ENCODE measurements at regions not wholly inside any gene's neighbourhood (a gene's known extent, or its start where the extent isn't known, plus 50 kb on each side); places are given as distances from the start of the nearest gene placed in this dataset.
"Not testable (repeated sequence)": the region's sequence is repeated elsewhere in the genome, so short reads cannot be mapped to it uniquely, and the experiment has no call there.

DNA sequence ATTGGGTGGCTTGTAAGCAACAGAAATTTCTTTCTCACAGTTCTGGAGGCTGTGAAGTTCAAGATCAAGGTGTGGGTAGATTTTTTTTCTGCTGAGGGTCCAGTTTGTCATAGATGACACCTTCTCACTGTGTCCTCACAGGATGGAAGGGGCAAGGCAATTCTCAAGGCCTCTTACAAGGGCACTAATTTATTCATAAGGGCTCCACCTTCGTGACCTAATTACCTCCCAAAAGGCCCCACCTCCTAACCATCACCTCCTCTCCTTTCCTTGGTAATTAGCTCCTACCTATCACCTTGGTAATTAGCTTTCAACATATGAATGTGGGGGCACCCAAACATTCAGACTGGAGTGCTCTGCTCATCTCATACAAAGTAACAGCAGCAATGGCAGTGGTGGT is 92.3 kb upstream of the CD44 start:
- TF ChIP-seq EZH2phosphoT487 (IDR thresholded peaks at IDR 0.05; ENCODE audit: low read depth) (no peak), CTCF (IDR thresholded peaks at IDR 0.05; ENCODE audit: low read depth, low read length) (no peak)
- Histone ChIP-seq H3K9me3 (ENCODE audit: insufficient read depth, low read length) (no peaks in the 10 kb centered on the region), H3K79me2 (ENCODE audit: low read length) (no peaks in the 10 kb centered on the region), H3K27ac (ENCODE audit: low read length) (peak overlapping the region; percentile 39), H3K9ac (ENCODE audit: low read length) (no peak overlapping the region), H3K36me3 (replicated peaks; ENCODE audit: low read depth, low read length) (peaks cover 3% of the 10 kb centered on the region), H3K4me3 (ENCODE audit: low read length) (no peak overlapping the region), H3K4me1 (ENCODE audit: low read length) (peaks cover 60% of the 10 kb centered on the region), H3K4me2 (ENCODE audit: low read length) (peak overlapping the region; percentile 11; the same call in 1 of the 2 replicates), H2AFZ (ENCODE audit: low read depth, low read length) (no peak overlapping the region), H4K20me1 (ENCODE audit: insufficient read depth, low read length) (no peaks in the 10 kb centered on the region), H3K27me3 (ENCODE audit: low read depth, low read length) (no peaks in the 10 kb centered on the region)

DNA sequence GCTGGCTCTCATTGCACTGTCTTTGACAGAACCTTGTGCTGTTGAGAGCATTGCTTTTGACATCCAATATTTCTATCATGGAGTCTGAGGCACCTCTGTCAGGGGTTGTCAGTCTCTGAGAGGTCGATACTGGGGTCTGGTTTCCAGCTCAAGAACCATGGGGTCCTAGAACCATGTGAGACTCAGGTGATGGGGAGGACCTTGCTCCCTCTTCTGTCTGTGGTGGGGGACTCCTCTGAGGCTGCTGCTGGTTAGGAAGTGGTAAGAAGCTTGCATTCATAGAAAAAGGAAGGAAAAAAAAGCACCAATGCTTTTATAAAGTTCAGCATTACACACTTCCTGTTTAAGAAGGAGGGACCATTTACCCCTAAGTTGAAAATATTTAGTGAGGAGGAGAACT is 91.8 kb upstream of the CD44 start:
- Histone ChIP-seq H3K4me1 (ENCODE audit: low read length) (peaks cover 55% of the 10 kb centered on the region), H3K79me2 (ENCODE audit: low read length) (no peaks in the 10 kb centered on the region), H3K27ac (ENCODE audit: low read length) (peak overlapping the region; percentile 39), H3K36me3 (replicated peaks; ENCODE audit: low read depth, low read length) (peaks cover 3% of the 10 kb centered on the region), H2AFZ (ENCODE audit: low read depth, low read length) (0 out of 2 replicates have a peak overlapping the region, but pooled peaks have one; percentile 14), H3K9me3 (ENCODE audit: insufficient read depth, low read length) (no peaks in the 10 kb centered on the region), H4K20me1 (ENCODE audit: insufficient read depth, low read length) (no peaks in the 10 kb centered on the region), H3K4me3 (ENCODE audit: low read length) (no peak overlapping the region), H3K4me2 (ENCODE audit: low read length) (peak overlapping the region; percentile 11), H3K27me3 (ENCODE audit: low read depth, low read length) (no peaks in the 10 kb centered on the region), H3K9ac (ENCODE audit: low read length) (no peak overlapping the region)
- no peak for TF ChIP-seq EZH2phosphoT487 (IDR thresholded peaks at IDR 0.05; ENCODE audit: low read depth)
- no peak for TF ChIP-seq CTCF (IDR thresholded peaks at IDR 0.05; ENCODE audit: low read depth, low read length)

- Histone ChIP-seq H3K4me3 (ENCODE audit: low read length) (no peak overlapping the region), H3K9ac (ENCODE audit: low read length) (no peak overlapping the region), H3K27me3 (ENCODE audit: low read depth, low read length) (no peaks in the 10 kb centered on the region)
Observed at GRCh38 chr11:35047769-35048168, 91.2 kb upstream of the CD44 start.

GRCh38 chr11:35048346-35048745 is 90.6 kb upstream of the CD44 start:
- H2AFZ ChIP-seq (ENCODE audit: low read depth, low read length); H3K4me3 ChIP-seq (ENCODE audit: low read length); H3K79me2 ChIP-seq (ENCODE audit: low read length); H3K27me3 ChIP-seq (ENCODE audit: low read depth, low read length); H4K20me1 ChIP-seq (ENCODE audit: insufficient read depth, low read length); H3K27ac ChIP-seq (ENCODE audit: low read length); H3K9me3 ChIP-seq (ENCODE audit: insufficient read depth, low read length); H3K36me3 ChIP-seq (replicated peaks; ENCODE audit: low read depth, low read length); H3K9ac ChIP-seq (ENCODE audit: low read length); H3K4me2 ChIP-seq (ENCODE audit: low read length): not testable (repeated sequence)
- peaks cover 46% of the 10 kb centered on the region for H3K4me1 ChIP-seq (ENCODE audit: low read length)

More at GRCh38 chr11:35047769-35048168, 91.2 kb upstream of the CD44 start:
- Histone ChIP-seq H3K36me3 (replicated peaks; ENCODE audit: low read depth, low read length) (peaks cover 3% of the 10 kb centered on the region), H3K79me2 (ENCODE audit: low read length) (no peaks in the 10 kb centered on the region), H3K9me3 (ENCODE audit: insufficient read depth, low read length) (no peaks in the 10 kb centered on the region), H3K4me2 (ENCODE audit: low read length) (peak overlapping the region; percentile 11; the same call in 1 of the 2 replicates), H2AFZ (ENCODE audit: low read depth, low read length) (no peak overlapping the region), H4K20me1 (ENCODE audit: insufficient read depth, low read length) (no peaks in the 10 kb centered on the region), H3K27ac (ENCODE audit: low read length) (0 out of 2 replicates have a peak overlapping the region, but pooled peaks have one; percentile 39), H3K4me1 (ENCODE audit: low read length) (peaks cover 49% of the 10 kb centered on the region)
- TF ChIP-seq CTCF (IDR thresholded peaks at IDR 0.05; ENCODE audit: low read depth, low read length) (no peak), EZH2phosphoT487 (IDR thresholded peaks at IDR 0.05; ENCODE audit: low read depth) (no peak)

Measured in OCI-LY3 (cell line).